Mucosa of gallbladder (tissue), 1 donor: ENCODE measurements at regions not wholly inside any gene's neighbourhood (a gene's known extent, or its start where the extent isn't known, plus 50 kb on each side); places are given as distances from the start of the nearest gene placed in this dataset.
"Not testable (repeated sequence)": the region's sequence is repeated elsewhere in the genome, so short reads cannot be mapped to it uniquely, and the experiment has no call there.

Experiments
- DNase-seq: peaks from one replicate; pipeline ENCODE4 v3.0.0-alpha.2; 2020; ENCODE audit warnings: low spot score
- donor health status: DM: no; HTN: no; CAD: no.

DNA sequence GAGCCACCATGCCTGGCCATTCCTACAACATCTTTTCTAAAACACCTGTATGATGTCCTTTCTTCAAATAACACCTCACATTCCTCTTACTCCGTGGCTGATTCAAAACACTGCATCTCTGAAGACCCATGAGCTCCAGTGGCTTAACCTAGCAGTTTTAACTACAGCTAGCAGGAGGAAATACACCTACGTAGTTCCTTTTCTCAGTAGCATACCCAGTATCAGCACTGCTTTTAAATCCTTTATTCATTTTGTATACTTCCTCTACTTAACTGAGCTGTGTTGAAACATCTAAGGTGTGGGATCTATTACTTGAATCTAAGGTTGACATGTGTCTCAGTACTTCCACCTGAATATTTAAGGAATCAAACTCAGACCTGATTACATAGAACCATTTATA is 113.6 kb upstream of the CCDC28A start:
- DNase-seq: no peak

DNA sequence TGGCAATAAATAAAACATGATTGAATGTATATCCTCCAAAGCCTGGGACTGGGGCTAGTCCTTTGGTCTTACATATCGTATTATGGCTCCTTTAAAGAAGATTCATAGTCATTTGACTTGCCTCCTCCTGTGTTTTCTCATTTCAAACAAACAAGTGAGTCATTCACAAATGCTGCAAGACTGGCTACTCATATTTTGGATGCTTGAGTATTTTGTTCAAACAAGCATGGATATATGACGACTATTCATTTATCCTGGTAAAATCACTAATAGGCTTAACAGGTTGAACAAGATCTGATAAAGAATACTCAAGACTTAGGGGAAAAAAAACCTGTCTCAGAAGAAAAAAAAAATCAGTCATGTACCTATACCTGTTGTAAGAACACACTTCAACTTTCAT is 111.1 kb upstream of the CCDC28A start:
- DNase-seq: no peak

DNA sequence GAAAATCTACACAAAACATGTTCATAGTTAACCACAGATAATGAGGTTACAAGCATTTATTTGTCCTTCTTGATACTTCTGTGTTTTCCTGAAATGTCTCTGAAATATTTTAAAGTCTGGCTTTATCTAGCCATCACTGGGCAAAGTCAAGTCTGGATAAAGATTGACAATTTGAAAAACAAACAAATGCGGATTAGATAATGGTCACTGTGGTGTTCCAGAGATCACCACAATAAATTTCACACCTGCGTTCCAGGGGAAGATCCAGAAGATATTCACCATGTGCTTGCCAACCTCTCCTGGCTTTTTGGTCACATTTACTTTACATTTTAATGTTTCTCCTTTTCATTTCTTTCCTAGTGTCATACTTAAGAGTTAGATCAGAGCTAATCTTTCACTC is 109.7 kb upstream of the CCDC28A start:
- no peak for DNase-seq

DNA sequence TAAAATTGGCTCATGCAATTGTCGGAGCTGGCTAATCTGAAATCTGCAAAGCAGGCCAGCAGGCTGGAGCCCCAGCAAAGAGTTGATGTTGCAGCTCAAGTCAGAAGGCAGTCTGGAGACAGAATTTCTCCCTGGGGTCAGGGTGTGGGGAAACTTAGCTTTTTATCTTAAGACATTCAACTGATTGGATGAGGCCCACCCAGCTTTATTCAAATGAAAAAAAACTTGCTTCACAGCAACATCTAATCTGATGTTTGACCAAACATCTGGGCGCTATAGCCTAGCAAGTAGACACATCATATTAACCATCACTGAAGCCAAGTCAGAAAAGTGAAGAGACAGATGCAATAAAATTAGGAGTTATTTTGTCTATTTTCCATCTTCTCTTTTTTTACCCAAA is 108.8 kb upstream of the CCDC28A start:
- DNase-seq: no peak

DNA sequence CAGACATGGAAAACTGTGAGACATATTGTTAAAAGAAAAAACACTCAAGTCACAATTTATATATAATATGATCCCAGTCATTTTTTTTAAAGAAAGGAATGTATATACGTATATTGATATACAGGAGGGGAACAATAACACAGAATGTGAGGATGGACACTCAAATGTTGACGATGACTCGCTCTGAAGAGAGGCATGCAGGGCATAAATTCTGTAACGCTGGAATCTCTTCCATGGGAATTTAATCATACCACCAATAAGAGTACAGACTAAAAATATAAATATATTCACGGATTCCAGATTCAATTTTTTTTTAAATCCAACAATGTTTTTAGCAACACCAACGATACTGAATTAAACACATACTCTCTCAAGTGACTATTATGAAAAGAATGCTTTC is 106.9 kb upstream of the CCDC28A start:
- no peak for DNase-seq

DNA sequence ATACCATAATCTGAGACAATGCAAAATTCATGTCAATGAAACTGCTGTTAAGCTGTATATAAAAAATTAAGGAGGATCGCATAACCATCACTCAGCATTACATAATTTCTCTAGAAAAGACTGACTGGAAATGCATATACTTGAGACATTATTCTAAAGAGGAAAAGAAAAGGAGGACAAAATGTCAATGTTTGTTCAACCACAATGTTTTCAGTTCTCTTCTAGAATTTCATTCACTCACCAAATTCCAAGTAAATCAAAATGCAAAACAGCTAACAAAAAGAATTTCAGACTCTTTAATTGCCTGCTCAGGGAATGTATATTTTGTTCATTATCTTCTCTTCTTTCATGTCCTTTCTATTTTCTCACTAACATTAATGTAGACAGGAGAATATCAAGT is 106.2 kb upstream of the CCDC28A start:
- no peak for DNase-seq

DNA sequence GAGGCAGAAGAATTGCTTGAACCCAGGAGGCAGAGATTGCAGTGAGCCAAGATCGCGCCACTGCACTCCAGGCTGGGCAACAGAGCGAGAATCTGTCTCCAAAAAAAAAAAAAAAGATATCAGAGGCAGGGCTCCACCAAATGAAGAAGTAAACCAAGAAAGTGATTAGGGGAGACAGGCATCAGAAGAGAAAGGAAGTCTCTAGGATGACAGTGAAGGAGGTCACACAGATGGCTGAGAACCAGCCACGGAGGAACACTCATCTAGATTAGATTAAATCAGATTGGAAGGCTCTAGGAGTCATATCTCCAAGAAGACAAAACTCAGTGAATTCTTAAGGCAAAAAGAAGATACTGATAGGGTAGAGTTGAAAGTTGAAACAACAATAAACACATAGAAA is 102.2 kb upstream of the CCDC28A start:
- no peak for DNase-seq

DNA sequence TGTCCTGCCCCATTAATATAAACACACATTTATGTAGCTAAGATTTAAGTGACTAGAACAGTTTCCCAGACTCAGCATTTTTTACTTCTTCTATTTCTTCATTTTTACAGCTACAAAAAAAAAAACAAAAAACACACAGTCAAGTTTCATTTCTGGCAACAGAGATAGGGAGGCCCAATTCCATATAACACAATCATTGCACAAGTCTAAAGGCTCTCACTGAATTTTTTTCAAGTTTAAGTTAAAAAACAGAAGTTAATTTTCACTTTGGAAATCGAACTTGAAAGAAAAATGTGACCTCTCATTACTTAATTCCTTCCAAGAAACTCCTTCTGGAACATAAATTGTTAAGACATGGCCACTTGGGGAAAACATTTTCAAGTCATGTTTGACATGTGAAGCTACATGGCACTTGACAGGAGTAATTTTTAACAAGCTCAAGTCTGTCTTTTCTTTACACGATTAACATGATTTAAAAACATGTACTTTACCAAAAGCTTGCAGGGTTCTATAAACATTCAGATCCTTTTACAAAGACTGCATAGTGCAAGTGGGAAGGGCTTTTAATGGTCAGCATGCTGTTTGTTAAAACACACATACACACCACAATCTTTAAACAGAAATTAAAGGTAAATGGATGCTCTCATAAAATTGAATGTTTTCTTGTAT is 100.1 kb upstream of the CCDC28A start:
- no peak for DNase-seq

DNA sequence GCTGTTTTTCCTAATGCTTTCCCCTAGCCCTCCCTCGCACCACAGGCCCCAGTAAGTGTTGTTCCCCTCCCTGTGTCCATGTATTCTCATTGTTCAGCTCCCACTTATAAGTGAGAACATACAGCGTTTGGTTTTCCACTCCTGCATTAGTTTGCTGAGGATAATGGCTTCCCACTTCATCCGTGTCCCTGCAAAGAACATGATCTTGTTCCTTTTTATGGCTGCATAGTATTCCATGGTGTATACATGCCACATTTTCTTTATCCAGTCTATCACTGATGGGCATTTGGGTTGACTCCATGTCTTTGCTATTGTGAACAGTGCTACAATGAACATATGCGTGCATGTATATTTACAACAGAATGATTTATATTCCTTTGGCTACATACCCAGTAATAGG is 99.1 kb upstream of the CCDC28A start:
- not testable (repeated sequence) for DNase-seq

DNA sequence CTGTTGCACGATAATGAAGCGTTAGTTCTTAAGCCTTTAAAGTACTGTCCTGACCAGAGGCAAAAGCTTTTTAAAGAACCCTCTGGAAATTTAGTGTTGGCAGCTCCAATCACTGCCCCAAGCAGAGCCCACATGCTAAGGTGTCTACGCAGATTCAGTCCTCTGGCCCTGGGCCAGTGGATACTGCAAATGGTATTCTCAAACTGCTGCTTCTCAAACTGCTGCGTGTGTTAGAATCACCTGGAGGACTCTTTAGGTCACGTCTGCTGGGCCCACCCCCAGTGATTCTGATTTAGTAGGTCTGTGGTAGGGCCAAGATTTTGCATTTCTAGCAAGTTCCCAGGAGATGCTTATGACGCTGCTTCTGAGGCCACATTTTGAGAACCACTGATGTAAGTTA is 96.0 kb upstream of the CCDC28A start:
- DNase-seq: no peak

DNA sequence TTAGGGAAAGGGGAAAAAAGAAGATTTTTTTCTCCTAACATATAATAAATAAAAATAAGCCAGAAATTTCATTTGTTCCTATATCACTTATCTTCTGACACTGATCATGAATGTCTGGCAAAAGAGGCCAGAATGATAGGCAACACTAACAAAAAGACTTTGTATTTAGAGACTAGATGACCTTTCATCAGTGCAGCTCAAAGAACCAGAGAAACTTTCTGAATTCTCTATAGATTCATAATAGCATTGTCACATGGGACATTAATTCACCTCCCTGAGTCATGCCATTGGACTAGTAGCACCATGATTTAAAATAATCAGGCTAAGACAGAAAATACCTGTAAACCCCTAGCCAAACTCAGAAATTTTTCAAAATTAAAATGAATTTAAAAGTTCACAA is 95.4 kb upstream of the CCDC28A start:
- no peak for DNase-seq

DNA sequence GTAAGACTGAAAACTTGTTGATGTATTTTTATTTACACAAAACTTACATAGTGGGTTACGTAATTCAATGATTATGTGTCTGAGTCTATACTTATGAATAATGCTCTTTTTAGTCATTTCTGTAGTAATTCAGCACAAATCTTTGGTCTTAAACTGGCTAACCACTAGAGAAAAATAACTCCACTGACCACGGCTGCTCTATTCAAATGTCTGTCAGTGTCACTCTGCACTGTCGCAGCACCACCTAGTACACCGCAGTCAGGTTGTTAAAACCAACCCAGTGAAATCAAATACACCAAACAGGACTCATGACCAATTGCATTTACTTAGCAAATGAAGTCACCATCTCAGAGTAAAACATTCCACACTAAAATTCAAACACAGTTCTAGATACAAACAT is 93.5 kb upstream of the CCDC28A start:
- no peak for DNase-seq

DNA sequence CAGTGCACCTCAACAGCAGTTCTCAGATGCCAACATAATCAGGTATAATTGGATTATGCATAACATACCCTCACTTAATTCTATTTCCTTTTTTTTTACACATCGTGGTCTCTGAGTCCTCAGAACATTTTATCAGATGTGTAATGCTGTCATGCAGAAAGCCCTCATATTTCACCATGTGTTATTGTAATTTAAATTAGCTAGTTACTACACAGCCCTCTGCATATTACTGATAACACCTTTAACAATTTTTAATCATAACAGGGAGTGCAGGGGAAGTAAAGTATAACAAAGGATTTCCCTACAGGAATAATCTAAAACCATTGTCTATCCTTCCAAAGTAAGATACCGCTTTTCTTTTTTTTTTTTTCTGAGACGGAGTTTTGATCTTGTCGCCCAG is 91.9 kb upstream of the CCDC28A start:
- DNase-seq: no peak

DNA sequence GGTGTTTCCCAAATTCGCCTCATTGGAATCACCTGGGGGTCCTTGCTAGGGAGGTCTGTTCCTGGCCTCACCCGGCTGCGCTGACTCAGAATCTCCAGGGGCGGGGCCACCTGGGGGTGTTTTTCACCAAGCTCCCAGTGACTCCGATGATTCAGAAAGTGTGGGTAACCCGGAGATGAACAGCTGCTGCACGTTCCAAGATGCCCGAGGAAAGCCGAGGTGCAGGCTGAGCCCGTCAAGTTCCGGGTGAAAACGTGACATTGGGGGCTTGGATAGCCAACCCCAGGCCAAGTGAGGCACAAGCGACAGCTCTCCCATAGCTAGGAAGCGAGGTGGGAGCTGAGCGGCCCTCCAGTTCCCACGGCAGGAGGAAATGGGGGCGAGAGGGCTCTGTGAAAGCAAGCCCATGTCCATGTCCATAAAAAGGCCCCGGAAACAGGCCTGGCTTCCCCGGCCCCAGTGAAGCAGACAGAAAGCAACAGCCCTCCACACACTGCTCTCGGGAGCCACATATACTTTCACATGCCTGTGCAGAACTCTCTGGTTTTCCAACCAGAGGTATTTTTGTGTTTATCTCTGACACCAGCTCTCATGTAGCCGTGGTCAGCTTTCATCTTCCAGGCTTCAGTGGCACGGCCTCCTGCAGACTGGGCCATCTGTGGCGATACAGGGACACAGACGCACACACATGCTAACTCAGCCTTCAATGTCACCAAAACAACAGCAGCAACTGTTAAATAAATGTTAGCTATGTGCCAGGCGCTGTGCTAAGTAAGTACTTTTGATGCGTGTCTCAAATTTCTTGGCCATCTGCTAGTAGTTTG is 90.7 kb upstream of the CCDC28A start:
- no peak for DNase-seq

DNA sequence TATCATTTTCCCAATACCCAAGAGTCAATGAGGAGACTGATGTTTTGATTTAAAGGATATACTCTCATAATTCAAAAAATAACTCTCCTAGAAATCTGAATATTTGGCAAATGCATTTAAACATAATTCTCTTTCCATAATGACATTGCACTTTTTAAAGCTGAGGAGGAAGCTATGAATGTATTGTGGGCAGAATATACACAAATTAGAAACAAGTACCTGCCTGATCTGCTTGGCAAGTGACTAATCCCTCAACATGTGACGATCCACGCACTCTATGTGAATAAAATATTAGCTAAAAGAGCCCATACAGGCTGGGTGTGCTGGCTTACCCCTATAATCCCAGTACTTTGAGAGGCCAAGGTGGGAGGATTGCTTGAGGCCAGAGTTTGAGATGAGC is 88.3 kb upstream of the CCDC28A start:
- DNase-seq: no peak

DNA sequence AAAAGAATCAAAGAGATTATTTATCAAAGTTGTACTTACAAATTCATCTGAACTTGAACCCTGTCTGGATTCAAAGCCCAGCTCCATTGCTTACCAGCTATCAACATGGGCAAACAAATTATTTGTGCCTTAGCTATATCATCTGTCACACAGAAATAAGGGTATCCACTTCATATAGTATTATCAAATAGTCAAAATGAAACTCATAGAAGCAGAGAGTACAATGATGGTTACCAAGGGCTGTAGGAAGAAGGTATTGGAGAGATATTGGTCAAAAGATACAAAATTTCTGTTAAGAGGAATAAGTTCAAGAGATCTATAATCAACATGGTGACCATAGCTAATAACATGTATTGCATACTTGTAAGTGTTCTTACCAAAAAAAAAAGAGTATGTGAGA is 87.8 kb upstream of the CCDC28A start:
- DNase-seq: no peak

DNA sequence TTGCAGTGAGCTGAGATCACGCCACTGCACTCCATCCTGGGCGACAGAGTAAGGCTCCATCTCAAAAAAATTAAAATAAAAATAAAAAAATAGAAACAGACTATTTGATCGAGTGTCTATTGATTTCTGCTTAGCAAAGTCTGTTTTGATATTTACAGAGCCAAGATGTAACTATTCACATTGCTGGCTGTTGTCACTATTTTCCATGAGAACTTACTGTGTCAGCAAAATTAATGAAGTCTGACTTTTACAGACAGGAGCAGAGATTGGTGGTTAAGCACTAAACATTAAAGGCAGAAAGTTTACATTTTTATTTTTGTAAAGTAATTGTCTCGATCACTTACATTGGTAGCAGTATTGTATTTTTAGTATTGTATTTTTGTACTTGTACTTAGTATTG is 85.0 kb upstream of the CCDC28A start:
- DNase-seq: no peak

DNA sequence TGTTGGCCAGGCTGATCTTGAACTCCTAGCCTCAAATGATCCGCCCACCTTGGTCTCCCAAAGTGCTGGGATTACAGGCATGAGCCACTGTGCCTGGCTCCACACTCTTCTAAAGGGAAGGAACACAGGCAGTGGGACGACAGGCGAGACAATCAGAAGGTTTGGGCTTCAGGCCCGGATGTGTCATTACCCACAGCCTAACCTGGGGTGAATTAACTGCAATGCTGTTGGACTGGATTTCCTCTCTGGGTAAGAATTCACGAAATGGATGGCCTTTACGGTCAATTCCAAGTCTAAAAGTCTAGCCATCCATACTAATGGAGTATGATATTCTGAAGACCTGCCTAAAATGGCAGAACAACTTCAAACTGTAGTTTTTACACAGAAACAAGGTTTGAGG is 83.7 kb upstream of the CCDC28A start:
- DNase-seq: no peak

DNA sequence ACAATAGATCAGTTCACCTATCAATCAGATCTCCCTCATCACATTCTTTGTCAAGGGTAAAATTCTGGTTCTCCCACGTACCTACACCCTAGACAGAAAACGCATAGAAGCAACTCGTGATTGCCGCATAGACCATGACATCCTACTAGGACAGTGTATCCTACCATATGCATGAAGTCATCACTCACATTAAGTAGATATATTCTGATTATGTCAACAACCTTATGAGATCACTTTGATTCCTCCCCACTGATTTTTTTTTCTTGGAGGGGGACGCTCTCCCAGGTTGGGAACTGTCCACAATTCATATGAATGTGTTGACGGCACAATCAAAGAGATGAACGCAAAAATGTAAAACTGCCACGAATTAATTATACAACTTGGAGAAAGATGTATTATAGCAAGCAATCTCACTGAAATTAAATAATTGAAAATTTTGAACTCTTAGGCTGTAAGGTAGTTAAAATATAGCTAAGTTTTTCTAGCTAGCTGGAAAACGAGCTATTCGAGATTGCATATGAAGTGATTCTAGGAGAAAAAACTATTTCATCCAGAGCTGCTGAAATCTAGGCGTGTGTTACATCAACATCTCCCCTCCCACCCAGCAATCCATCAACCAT is 82.5 kb upstream of the CCDC28A start:
- DNase-seq: no peak

DNA sequence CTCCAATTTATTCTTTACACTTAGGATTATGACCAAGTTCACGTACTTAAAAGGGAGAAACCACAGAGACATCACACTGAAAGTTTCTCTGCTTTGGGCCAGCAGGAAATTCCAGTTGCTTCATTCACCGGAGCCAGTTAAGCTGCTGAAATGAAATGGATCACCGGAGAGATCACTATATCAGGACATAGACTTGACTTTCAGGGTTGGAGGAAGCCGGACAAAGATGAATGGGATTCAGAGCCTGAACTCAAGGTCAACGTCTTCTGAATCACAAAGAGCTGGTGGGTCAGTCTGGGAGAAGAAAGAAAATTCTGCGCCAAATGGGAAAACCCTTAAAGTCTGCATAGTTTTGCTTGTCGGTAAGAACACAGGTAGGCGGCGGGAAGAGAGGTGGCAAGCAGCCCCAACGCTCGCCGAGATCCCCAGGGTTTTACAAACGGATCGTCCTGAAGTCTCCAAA is 81.9 kb upstream of the CCDC28A start:
- no peak for DNase-seq

DNA sequence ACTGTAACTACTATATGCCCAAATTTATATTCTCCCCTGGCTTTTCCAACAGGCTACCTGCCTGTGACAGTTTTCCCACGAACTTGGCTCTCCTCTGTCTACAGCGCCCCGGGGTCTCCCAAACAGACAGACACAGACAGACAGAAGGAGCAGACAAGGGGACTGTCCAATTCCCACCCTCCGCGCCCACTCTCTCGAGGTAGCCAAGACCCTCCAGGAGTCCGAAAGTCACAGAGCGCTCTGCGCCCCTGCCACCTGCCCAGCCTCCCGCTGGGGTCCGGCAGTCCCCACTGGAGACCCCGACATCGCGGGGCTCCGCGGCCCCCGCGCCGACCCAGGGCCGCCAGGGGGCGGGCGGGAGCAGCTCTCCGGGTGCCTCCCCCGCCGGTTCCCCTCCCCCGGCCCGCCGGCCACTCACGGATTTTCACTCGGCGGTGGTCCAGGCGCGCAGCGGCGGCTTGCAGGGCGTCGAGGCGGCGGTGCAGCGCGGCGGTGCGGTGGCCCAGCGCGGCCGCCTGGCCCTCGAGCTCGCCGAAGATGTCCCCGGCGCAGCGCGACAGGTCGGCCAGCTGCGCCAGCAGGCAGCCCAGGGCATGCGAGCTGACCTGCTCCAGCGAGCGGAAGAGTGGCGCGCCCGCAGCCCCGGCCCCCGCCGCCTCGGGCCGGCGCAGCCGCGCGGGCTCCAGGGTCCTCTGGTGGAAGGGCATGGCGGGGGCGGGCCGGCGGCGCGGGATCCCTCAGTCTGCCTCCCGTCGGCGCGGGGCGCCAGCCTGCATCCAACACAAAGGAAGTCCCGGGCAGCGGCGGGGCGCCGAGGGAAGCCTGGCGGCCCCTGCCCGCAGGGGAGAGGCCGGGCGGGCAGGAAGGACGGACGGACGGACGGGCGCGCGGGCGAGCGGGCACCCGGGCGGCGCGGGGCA is 81.3 kb upstream of the CCDC28A start:
- peak; percentile 58 for DNase-seq
